H9 (cell line): ENCODE measurements at regions not wholly inside any gene's neighbourhood (a gene's known extent, or its start where the extent isn't known, plus 50 kb on each side); places are given as distances from the start of the nearest gene placed in this dataset.

Experiments
- DNase-seq: peaks from one replicate; pipeline ENCODE4 v3.0.0-alpha.2; 2017
- H2AFZ ChIP-seq: one replicate; pipeline ENCODE4 v1.6.1; 2013; ENCODE audit warnings: mild to moderate bottlenecking, low read length, control low read depth, moderate library complexity
- H2AK5ac ChIP-seq: 2 replicates; pipeline ENCODE4 v1.6.1; 2013; ENCODE audit warnings: low read length, control low read depth, mixed read lengths; ENCODE audit not compliant: insufficient read length
- H2BK120ac ChIP-seq: one replicate; pipeline ENCODE4 v1.6.1; 2013; ENCODE audit warnings: low read depth, mild to moderate bottlenecking, low read length, control low read depth, inconsistent platforms; ENCODE audit not compliant: poor library complexity, severe bottlenecking
- H2BK12ac ChIP-seq: 2 replicates; pipeline ENCODE4 v1.6.1; 2013; ENCODE audit warnings: low read length, control low read depth, mixed read lengths, low read depth; ENCODE audit not compliant: insufficient read length
- H2BK15ac ChIP-seq: 2 replicates; pipeline ENCODE4 v1.6.1; 2013; ENCODE audit warnings: low read depth, low read length, control low read depth
- H2BK20ac ChIP-seq: one replicate; pipeline ENCODE4 v1.6.1; 2013; ENCODE audit warnings: low read depth, mild to moderate bottlenecking, low read length, control low read depth, inconsistent platforms; ENCODE audit not compliant: poor library complexity, severe bottlenecking
- H2BK5ac ChIP-seq: 2 replicates; pipeline ENCODE4 v1.6.1; 2013; ENCODE audit warnings: low read length, control low read depth, mixed read lengths; ENCODE audit not compliant: insufficient read length
- H3K14ac ChIP-seq: 2 replicates; pipeline ENCODE4 v1.6.1; 2013; ENCODE audit warnings: low read length, control low read depth; ENCODE audit not compliant: insufficient read depth
- H3K18ac ChIP-seq: 2 replicates; pipeline ENCODE4 v1.6.1; 2013; ENCODE audit warnings: low read depth, mild to moderate bottlenecking, mixed read lengths, low read length, control low read depth; ENCODE audit not compliant: insufficient read length
- H3K23ac ChIP-seq: 2 replicates; pipeline ENCODE4 v1.6.1; 2013; ENCODE audit warnings: low read length, control low read depth, mixed read lengths, low read depth; ENCODE audit not compliant: insufficient read length
- H3K23me2 ChIP-seq: 2 replicates; pipeline ENCODE4 v1.6.1; 2013; ENCODE audit warnings: low read depth, mild to moderate bottlenecking, mixed read lengths, low read length, control low read depth; ENCODE audit not compliant: insufficient read length, poor library complexity, severe bottlenecking
- H3K27ac ChIP-seq: 2 replicates; pipeline ENCODE4 v1.5.1; 2013; ENCODE audit warnings: low read length, control low read depth, mixed read lengths, low read depth; ENCODE audit not compliant: insufficient read length
- H3K27me3 ChIP-seq: 2 replicates; pipeline ENCODE4 v1.6.1; 2013; ENCODE audit warnings: low read length, control low read depth, inconsistent platforms; ENCODE audit not compliant: insufficient read depth
- H3K4ac ChIP-seq: 2 replicates; pipeline ENCODE4 v1.6.1; 2013; ENCODE audit warnings: low read depth, mild to moderate bottlenecking, control low read depth, inconsistent platforms, low read length, moderate library complexity
- H3K4me1 ChIP-seq: 2 replicates; pipeline ENCODE4 v1.6.1; 2013; ENCODE audit warnings: low read length, control low read depth, inconsistent platforms; ENCODE audit not compliant: insufficient read depth
- H3K4me2 ChIP-seq: 2 replicates; pipeline ENCODE4 v1.6.1; 2013; ENCODE audit warnings: low read length, control low read depth, mixed read lengths; ENCODE audit not compliant: insufficient read length, insufficient read depth
- H3K56ac ChIP-seq: 2 replicates; pipeline ENCODE4 v1.6.1; 2013; ENCODE audit warnings: low read depth, mild to moderate bottlenecking, mixed read lengths, low read length, control low read depth; ENCODE audit not compliant: insufficient read length
- H3K79me1 ChIP-seq: 2 replicates; pipeline ENCODE4 v1.6.1; 2013; ENCODE audit warnings: low read depth, mild to moderate bottlenecking, moderate library complexity, low read length, control low read depth, inconsistent platforms; ENCODE audit not compliant: insufficient read depth, poor library complexity, severe bottlenecking
- H3K79me2 ChIP-seq: 2 replicates; pipeline ENCODE4 v1.6.1; 2013; ENCODE audit warnings: low read length, control low read depth, inconsistent platforms; ENCODE audit not compliant: insufficient read depth
- H3K9ac ChIP-seq: 2 replicates; pipeline ENCODE4 v1.6.1; 2013; ENCODE audit warnings: low read length, control low read depth, mixed read lengths; ENCODE audit not compliant: insufficient read length; ENCODE audit errors: extremely low read depth
- H3K9me3 ChIP-seq: one replicate; pipeline ENCODE4 v1.6.1; 2013; ENCODE audit warnings: low read depth, low read length, inconsistent platforms; ENCODE audit not compliant: control insufficient read depth
- H3T11ph ChIP-seq: one replicate; pipeline ENCODE4 v1.6.1; 2013; ENCODE audit warnings: mild to moderate bottlenecking, low read length, control low read depth, inconsistent platforms
- H4K20me1 ChIP-seq: one replicate; pipeline ENCODE4 v1.6.1; 2013; ENCODE audit not compliant: control insufficient read depth, insufficient read length, insufficient read depth
- H4K5ac ChIP-seq: 2 replicates; pipeline ENCODE4 v1.6.1; 2013; ENCODE audit warnings: low read depth, mild to moderate bottlenecking, mixed read lengths, low read length, control low read depth; ENCODE audit not compliant: insufficient read length
- H4K8ac ChIP-seq: replicated peaks from 2 replicates; pipeline ENCODE4 v1.6.1; 2013; ENCODE audit warnings: low read length, control low read depth, mixed read lengths, low read depth; ENCODE audit not compliant: insufficient read length
- H4K91ac ChIP-seq: 2 replicates; pipeline ENCODE4 v1.6.1; 2013; ENCODE audit warnings: low read depth, mild to moderate bottlenecking, moderate library complexity, mixed read lengths, low read length, control low read depth; ENCODE audit not compliant: insufficient read length
- H3K27ac Mint-ChIP-seq, 3 experiments: 2 replicates in 2 of 3; 3 replicates in 1 of 3; pipeline ENCODE4 v1.8.0; 2020 to 2021; ENCODE audit warnings: mixed read lengths in 3 of 3, mild to moderate bottlenecking in 1 of 3, moderate library complexity in 1 of 3
- H3K27me3 Mint-ChIP-seq: 2 replicates; pipeline ENCODE4 v1.8.0; 2021; ENCODE audit warnings: low read depth, mild to moderate bottlenecking, moderate library complexity, mixed read lengths
- H3K36me3 Mint-ChIP-seq, 3 experiments: 2 replicates in 2 of 3; 3 replicates in 1 of 3; pipeline ENCODE4 v1.8.0; 2020 to 2021; ENCODE audit warnings: low read depth in 3 of 3, mixed read lengths in 3 of 3; ENCODE audit not compliant: insufficient read depth in 1 of 3
- H3K4me1 Mint-ChIP-seq, 2 experiments: 2 replicates each; pipeline ENCODE4 v1.8.0; 2020; ENCODE audit warnings: mixed read lengths in 2 of 2
- H3K4me3 Mint-ChIP-seq, 2 experiments: 2 replicates in 1 of 2; 3 replicates in 1 of 2; pipeline ENCODE4 v1.8.0; 2020 to 2021; ENCODE audit warnings: mild to moderate bottlenecking in 2 of 2, mixed read lengths in 2 of 2, moderate library complexity in 1 of 2
- H3K9me3 Mint-ChIP-seq, 2 experiments: 2 replicates in 1 of 2; 3 replicates in 1 of 2; pipeline ENCODE4 v1.8.0; 2020; ENCODE audit warnings: mild to moderate bottlenecking in 2 of 2, mixed read lengths in 2 of 2, moderate library complexity in 1 of 2
- WGBS: extraction: QIAGEN DNeasy Blood & Tissue Kit; methylation state at CpG from one replicate; pipeline ENCODE4 v1.1.7; 2013; ENCODE audit warnings: missing lambda C conversion rate, low lambda C conversion rate, mixed read lengths; ENCODE audit not compliant: insufficient read length; ENCODE audit errors: extremely low coverage; 5-methylcytosine and 5-hydroxymethylcytosine counted together
- TF ChIP-seq, protein P1 (sequence below): fragments of 200-600 bp; sonication (generic); conservative IDR thresholded peaks from 3 replicates; pipeline ENCODE4 v1.8.0; 2021; ENCODE audit warnings: antibody characterized with exemption, mild to moderate bottlenecking

DNA sequence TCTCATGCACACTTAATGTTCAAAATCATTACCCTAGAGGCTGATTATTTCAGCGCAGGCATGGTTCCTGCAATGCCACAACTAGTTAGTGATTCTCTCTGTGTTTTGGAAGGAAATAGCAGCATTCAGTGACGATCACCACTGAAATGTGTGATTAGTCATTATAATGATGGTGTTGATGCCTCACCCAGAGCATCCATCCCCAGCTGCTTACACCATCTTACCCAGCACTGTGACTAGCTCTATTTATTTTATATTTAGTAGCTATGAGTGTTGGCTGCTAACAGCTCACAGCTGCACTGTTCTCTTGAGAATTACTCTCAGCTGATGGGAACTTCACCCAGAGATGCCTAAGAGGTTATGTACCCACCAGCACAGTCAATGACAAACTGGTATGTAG is 60.5 kb upstream of the TSPAN7 start:
- no peak for DNase-seq
- Histone ChIP-seq H3K23me2 (no peaks in the 10 kb centered on the region), H3K23ac (no peak overlapping the region), H2BK5ac (no peak overlapping the region), H3K18ac (no peak overlapping the region), H4K5ac (no peak overlapping the region), H4K20me1 (no peaks in the 10 kb centered on the region), H2BK12ac (no peak overlapping the region), H3K4ac (no peak overlapping the region), H2AFZ (no peak overlapping the region), H3K27ac (no peak overlapping the region), H3K56ac (no peak overlapping the region), H3K9me3 (no peaks in the 10 kb centered on the region), H3K79me1 (no peaks in the 10 kb centered on the region), H2BK20ac (no peak overlapping the region), H3K79me2 (no peaks in the 10 kb centered on the region), H3K27me3 (no peaks in the 10 kb centered on the region), H3K9ac (no peak overlapping the region), H3K14ac (no peak overlapping the region), H2BK120ac (no peak overlapping the region), H4K91ac (no peak overlapping the region), H3K4me1 (no peaks in the 10 kb centered on the region), H2BK15ac (no peak overlapping the region), H4K8ac (no peak overlapping the region), H3T11ph (no peak overlapping the region), H2AK5ac (no peak overlapping the region), H3K4me2 (no peak overlapping the region)
- H3K4me1 Mint-ChIP-seq: no peaks in the 10 kb centered on the region
- no CpG with 5 or more reads among the region's 2 CpGs for whole genome bisulfite sequencing
- H3K27me3 Mint-ChIP-seq: peaks cover 4% of the 10 kb centered on the region
- H3K9me3 Mint-ChIP-seq: peaks cover 55 to 61% of the 10 kb centered on the region in 2 experiments
- TF ChIP-seq, protein P1, sequence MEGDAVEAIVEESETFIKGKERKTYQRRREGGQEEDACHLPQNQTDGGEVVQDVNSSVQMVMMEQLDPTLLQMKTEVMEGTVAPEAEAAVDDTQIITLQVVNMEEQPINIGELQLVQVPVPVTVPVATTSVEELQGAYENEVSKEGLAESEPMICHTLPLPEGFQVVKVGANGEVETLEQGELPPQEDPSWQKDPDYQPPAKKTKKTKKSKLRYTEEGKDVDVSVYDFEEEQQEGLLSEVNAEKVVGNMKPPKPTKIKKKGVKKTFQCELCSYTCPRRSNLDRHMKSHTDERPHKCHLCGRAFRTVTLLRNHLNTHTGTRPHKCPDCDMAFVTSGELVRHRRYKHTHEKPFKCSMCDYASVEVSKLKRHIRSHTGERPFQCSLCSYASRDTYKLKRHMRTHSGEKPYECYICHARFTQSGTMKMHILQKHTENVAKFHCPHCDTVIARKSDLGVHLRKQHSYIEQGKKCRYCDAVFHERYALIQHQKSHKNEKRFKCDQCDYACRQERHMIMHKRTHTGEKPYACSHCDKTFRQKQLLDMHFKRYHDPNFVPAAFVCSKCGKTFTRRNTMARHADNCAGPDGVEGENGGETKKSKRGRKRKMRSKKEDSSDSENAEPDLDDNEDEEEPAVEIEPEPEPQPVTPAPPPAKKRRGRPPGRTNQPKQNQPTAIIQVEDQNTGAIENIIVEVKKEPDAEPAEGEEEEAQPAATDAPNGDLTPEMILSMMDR: no peak
- no peak overlapping the region for H3K27ac Mint-ChIP-seq
- peaks cover 0 to 3% (median 2%) of the 10 kb centered on the region in 3 experiments; a peak in 3 of 7 replicates for H3K36me3 Mint-ChIP-seq
- H3K4me3 Mint-ChIP-seq: no peak overlapping the region
